SH-SY5Y (cell line): ENCODE measurements at regions not wholly inside any gene's neighbourhood (a gene's known extent, or its start where the extent isn't known, plus 50 kb on each side); places are given as distances from the start of the nearest gene placed in this dataset.

Experiments
- GATA2 ChIP-seq: IDR thresholded peaks from 2 replicates; pipeline ENCODE4 v1.6.1; 2011; ENCODE audit warnings: mild to moderate bottlenecking, low read depth, low read length
- GATA3 ChIP-seq: IDR thresholded peaks from 2 replicates; pipeline ENCODE4 v1.6.1; 2011; ENCODE audit warnings: low read depth, mild to moderate bottlenecking, low read length, moderate library complexity

- TF ChIP-seq GATA2 (no peak), GATA3 (no peak)
Observed at GRCh38 chr15:97189162-97189780, 771.2 kb upstream of the ARRDC4 start.
